ENCODE measurements at regions not wholly inside any gene's neighbourhood (a gene's known extent, or its start where the extent isn't known, plus 50 kb on each side); places are given as distances from the start of the nearest gene placed in this dataset.

- H3K4me1 ChIP-seq: no peaks in the 10 kb centered on the region
- TF ChIP-seq, protein P1, sequence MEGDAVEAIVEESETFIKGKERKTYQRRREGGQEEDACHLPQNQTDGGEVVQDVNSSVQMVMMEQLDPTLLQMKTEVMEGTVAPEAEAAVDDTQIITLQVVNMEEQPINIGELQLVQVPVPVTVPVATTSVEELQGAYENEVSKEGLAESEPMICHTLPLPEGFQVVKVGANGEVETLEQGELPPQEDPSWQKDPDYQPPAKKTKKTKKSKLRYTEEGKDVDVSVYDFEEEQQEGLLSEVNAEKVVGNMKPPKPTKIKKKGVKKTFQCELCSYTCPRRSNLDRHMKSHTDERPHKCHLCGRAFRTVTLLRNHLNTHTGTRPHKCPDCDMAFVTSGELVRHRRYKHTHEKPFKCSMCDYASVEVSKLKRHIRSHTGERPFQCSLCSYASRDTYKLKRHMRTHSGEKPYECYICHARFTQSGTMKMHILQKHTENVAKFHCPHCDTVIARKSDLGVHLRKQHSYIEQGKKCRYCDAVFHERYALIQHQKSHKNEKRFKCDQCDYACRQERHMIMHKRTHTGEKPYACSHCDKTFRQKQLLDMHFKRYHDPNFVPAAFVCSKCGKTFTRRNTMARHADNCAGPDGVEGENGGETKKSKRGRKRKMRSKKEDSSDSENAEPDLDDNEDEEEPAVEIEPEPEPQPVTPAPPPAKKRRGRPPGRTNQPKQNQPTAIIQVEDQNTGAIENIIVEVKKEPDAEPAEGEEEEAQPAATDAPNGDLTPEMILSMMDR (IDR thresholded peaks at IDR 0.05): no peak
- TF ChIP-seq POLR2A (IDR thresholded peaks at IDR 0.05) (no peak), POLR2AphosphoS5 (IDR thresholded peaks at IDR 0.05) (no peak)
- no peak overlapping the region for H3K27ac ChIP-seq
- H3K27me3 ChIP-seq: peaks cover 0 to 87% of the 10 kb centered on the region in 2 donors
- DNase-seq (ENCODE audit: low spot score in 2 of 2): no peak
- no peaks in the 10 kb centered on the region for H3K36me3 ChIP-seq
- H3K4me3 ChIP-seq: no peak overlapping the region
- H3K9me3 ChIP-seq: no peaks in the 10 kb centered on the region
- intact Hi-C loops (cut with DNase I; ENCODE audit: low total_unique reads): no loop called here
These were observed 86.5 kb downstream of the ENGASE start for GRCh38 chr17:79160980-79161636.

- DNase-seq (ENCODE audit: low spot score in 2 of 2): no peak
- no peaks in the 10 kb centered on the region for H3K9me3 ChIP-seq
- H3K27me3 ChIP-seq: peaks cover 4 to 87% of the 10 kb centered on the region in 2 donors
- no peak overlapping the region for H3K27ac ChIP-seq
- TF ChIP-seq POLR2A (IDR thresholded peaks at IDR 0.05) (no peak), POLR2AphosphoS5 (IDR thresholded peaks at IDR 0.05) (no peak)
- TF ChIP-seq, protein P1 (IDR thresholded peaks at IDR 0.05): no peak
- H3K4me1 ChIP-seq: no peaks in the 10 kb centered on the region
- intact Hi-C loops (cut with DNase I; ENCODE audit: low total_unique reads): no loop called here
- no peaks in the 10 kb centered on the region for H3K36me3 ChIP-seq
- H3K4me3 ChIP-seq: no peak overlapping the region
These were observed 85.3 kb downstream of the ENGASE start for GRCh38 chr17:79159926-79160325.

- peaks cover 4 to 87% of the 10 kb centered on the region in 2 donors for H3K27me3 ChIP-seq
- DNase-seq (ENCODE audit: low spot score in 2 of 2): no peak
- H3K4me3 ChIP-seq: no peak overlapping the region
- H3K9me3 ChIP-seq: no peaks in the 10 kb centered on the region
- H3K4me1 ChIP-seq: no peaks in the 10 kb centered on the region
- no peak for TF ChIP-seq POLR2AphosphoS5 (IDR thresholded peaks at IDR 0.05)
- TF ChIP-seq, protein P1 (IDR thresholded peaks at IDR 0.05): no peak
- no peak for TF ChIP-seq POLR2A (IDR thresholded peaks at IDR 0.05)
- intact Hi-C loops (cut with DNase I; ENCODE audit: low total_unique reads): no loop called here
- H3K36me3 ChIP-seq: no peaks in the 10 kb centered on the region
- H3K27ac ChIP-seq: no peak overlapping the region
These were observed 84.8 kb downstream of the ENGASE start for GRCh38 chr17:79159471-79159870.

DNA sequence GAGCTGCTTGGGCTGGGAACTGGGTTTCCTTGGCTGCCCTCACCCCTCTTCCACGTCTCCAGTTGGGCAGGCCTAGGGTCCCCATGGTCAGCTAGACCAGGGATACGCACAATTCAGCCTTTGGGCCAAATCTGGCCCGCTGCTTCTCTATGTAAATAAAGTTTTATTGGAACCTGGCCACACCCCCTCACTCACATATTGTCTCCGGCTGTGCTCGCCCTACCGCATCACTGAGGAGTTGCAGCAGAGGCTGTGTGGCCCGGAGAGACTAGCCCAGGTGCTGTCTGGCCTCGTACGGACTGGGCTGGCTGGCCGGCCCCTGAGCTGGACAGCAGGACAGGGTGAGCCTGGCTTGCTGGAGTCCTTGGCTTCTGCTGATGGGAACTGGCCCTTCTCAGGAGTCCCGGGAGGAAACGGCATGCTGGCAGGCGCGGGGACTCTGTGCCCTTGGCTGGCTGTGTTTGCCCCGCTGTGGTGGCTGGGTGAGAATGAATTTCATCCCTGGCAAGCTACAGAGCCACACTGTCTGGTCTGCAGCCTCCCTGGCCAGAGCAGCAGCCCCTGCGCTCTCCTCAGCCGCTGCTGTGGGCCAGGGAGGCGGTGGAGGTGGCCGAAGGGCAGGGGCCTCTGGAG, 82.0 kb downstream of the ENGASE start:
- H3K9me3 ChIP-seq: no peaks in the 10 kb centered on the region
- DNase-seq (ENCODE audit: low spot score in 2 of 2): no peak
- H3K4me1 ChIP-seq: no peaks in the 10 kb centered on the region
- intact Hi-C loops (cut with DNase I; ENCODE audit: low total_unique reads): no loop called here
- no peak overlapping the region for H3K4me3 ChIP-seq
- H3K36me3 ChIP-seq: no peaks in the 10 kb centered on the region
- no peak overlapping the region for H3K27ac ChIP-seq
- TF ChIP-seq, protein P1 (IDR thresholded peaks at IDR 0.05): no peak
- no peak for TF ChIP-seq POLR2A (IDR thresholded peaks at IDR 0.05)
- no peak for TF ChIP-seq POLR2AphosphoS5 (IDR thresholded peaks at IDR 0.05)
- H3K27me3 ChIP-seq: peaks cover 4 to 93% of the 10 kb centered on the region in 2 donors

- intact Hi-C loops (cut with DNase I; ENCODE audit: low total_unique reads): no loop called here
- H3K4me3 ChIP-seq: no peak overlapping the region
- no peaks in the 10 kb centered on the region for H3K9me3 ChIP-seq
- no peaks in the 10 kb centered on the region for H3K4me1 ChIP-seq
- H3K36me3 ChIP-seq: no peaks in the 10 kb centered on the region
- TF ChIP-seq POLR2A (IDR thresholded peaks at IDR 0.05): no peak
- peaks cover 4 to 92% of the 10 kb centered on the region in 2 donors for H3K27me3 ChIP-seq
- no peak for DNase-seq (ENCODE audit: low spot score in 2 of 2)
- no peak overlapping the region for H3K27ac ChIP-seq
These were observed 81.1 kb downstream of the ENGASE start for GRCh38 chr17:79155701-79156100.

Data from breast epithelium (tissue), 4 donors.